Activated naive CD4-positive, alpha-beta T cell treated with anti-CD3 and anti-CD28 coated beads for 36 hours (primary cell): ENCODE measurements at regions not wholly inside any gene's neighbourhood (a gene's known extent, or its start where the extent isn't known, plus 50 kb on each side); places are given as distances from the start of the nearest gene placed in this dataset.
"Not testable (repeated sequence)": the region's sequence is repeated elsewhere in the genome, so short reads cannot be mapped to it uniquely, and the experiment has no call there.

ENCODE experiments used
- CTCF ChIA-PET: fragments of 350-600 bp; sonication (Branson Sonifier 250); formaldehyde crosslinking; loops from one replicate; lab custom pipeline; 2021; ENCODE audit warnings: antibody characterized with exemption; lab: Charles Lee
- DNase-seq: peaks from one replicate; pipeline ENCODE4 v3.0.0-alpha.2; 2020
- H3K27ac Mint-ChIP-seq: one replicate; pipeline ENCODE4 v1.8.0; 2021; ENCODE audit warnings: mild to moderate bottlenecking, mixed read lengths
- H3K27me3 Mint-ChIP-seq: one replicate; pipeline ENCODE4 v1.8.0; 2021; ENCODE audit warnings: low read depth, mixed read lengths
- H3K36me3 Mint-ChIP-seq: one replicate; pipeline ENCODE4 v1.8.0; 2021; ENCODE audit warnings: low read depth, mixed read lengths
- H3K4me1 Mint-ChIP-seq: one replicate; pipeline ENCODE4 v1.8.0; 2021; ENCODE audit warnings: low read depth, mixed read lengths
- H3K4me3 Mint-ChIP-seq: one replicate; pipeline ENCODE4 v1.8.0; 2021; ENCODE audit warnings: mild to moderate bottlenecking, moderate library complexity, mixed read lengths
- H3K9me3 Mint-ChIP-seq: one replicate; pipeline ENCODE4 v1.8.0; 2021; ENCODE audit warnings: mixed read lengths
- intact Hi-C: fragments of 100-400 bp; cut with micrococcal nuclease; formaldehyde crosslinking; loops from one replicate; pipeline ENCODE4 v1.15.1; 2023

- intact Hi-C loops = no loop called here
- Mint-ChIP-seq H3K27me3 (no peaks in the 10 kb centered on the region), H3K9me3 (peaks cover 4% of the 10 kb centered on the region), H3K4me3 (no peak overlapping the region), H3K36me3 (no peaks in the 10 kb centered on the region), H3K27ac (no peak overlapping the region), H3K4me1 (no peaks in the 10 kb centered on the region)
- DNase-seq = no peak
- CTCF ChIA-PET = no interaction called here
Measured at GRCh38 chr4:134518574-134519217, 317.1 kb upstream of the PABPC4L start.

- CTCF ChIA-PET = no interaction called here
- intact Hi-C loops = no loop called here
Measured at GRCh38 chr4:134510544-134510943, 309.0 kb upstream of the PABPC4L start.

DNA sequence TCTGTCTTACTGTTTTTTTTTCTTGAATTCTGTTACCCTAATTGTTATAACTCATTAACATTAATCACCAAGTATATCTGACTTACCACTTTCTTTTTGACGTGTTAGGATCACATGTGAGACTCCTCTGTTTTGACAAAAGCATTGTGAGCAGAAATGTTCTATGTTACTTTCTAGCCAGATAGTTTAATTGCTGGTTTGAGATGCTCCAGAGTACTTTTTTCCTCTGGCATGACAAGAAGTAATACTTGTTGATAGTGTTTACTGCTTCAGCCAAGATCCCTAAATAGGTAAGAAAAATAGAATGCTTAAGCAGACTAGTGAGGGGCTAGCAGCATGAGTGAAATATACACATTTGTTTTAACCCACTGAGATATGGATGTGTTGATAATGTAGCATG lies 303.9 kb upstream of the PABPC4L start:
- Mint-ChIP-seq H3K27ac (no peak overlapping the region), H3K36me3 (no peaks in the 10 kb centered on the region), H3K4me1 (no peaks in the 10 kb centered on the region), H3K9me3 (peaks cover 4% of the 10 kb centered on the region), H3K4me3 (no peak overlapping the region), H3K27me3 (no peaks in the 10 kb centered on the region)
- intact Hi-C loops = no loop called here
- no peak for DNase-seq
- CTCF ChIA-PET = interaction anchor here (0.6 kb wide), 1 partner anchor 19 kb away, joined by 5 read pairs; no protein-coding TSS in a partner anchor

More at GRCh38 chr4:134510544-134510943, 309.0 kb upstream of the PABPC4L start:
- no peaks in the 10 kb centered on the region for H3K27me3 Mint-ChIP-seq
- DNase-seq = no peak
- no peaks in the 10 kb centered on the region for H3K36me3 Mint-ChIP-seq
- H3K27ac Mint-ChIP-seq = no peak overlapping the region
- no peaks in the 10 kb centered on the region for H3K9me3 Mint-ChIP-seq
- no peaks in the 10 kb centered on the region for H3K4me1 Mint-ChIP-seq
- no peak overlapping the region for H3K4me3 Mint-ChIP-seq

GRCh38 chr4:134501973-134502643 lies 300.5 kb upstream of the PABPC4L start:
- Mint-ChIP-seq H3K9me3 (peaks cover 6% of the 10 kb centered on the region), H3K27me3 (no peaks in the 10 kb centered on the region), H3K4me3 (no peak overlapping the region), H3K4me1 (no peaks in the 10 kb centered on the region), H3K36me3 (no peaks in the 10 kb centered on the region), H3K27ac (no peak overlapping the region)
- intact Hi-C loops = no loop called here
- DNase-seq = no peak
- CTCF ChIA-PET = no interaction called here

DNA sequence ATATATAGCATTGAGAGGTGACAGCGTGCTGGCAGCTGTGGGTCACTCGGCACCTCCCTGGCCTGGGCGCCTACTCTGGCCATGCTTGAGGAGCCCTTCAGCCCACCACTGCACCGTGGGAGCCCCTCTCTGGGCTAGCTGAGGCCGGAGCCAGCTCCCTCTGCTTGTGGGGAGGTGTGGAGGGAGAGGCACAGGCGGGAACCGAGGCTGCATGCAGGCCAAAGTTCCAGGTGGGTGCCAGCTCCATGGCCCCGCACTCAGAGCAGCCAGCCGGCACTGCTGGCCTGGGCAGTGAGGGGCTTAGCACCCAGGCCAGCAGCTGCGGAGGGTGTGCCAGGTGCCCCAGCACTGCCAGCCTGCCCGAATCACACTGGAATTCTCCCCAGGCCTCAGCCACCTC lies 299.9 kb upstream of the PABPC4L start:
- H3K9me3 Mint-ChIP-seq, DNase-seq, H3K36me3 Mint-ChIP-seq, CTCF ChIA-PET, intact Hi-C loops, H3K27ac Mint-ChIP-seq, H3K27me3 Mint-ChIP-seq, H3K4me1 Mint-ChIP-seq, H3K4me3 Mint-ChIP-seq: not testable (repeated sequence)

GRCh38 chr4:134499074-134499473 lies 297.5 kb upstream of the PABPC4L start:
- H3K27me3 Mint-ChIP-seq = no peaks in the 10 kb centered on the region
- intact Hi-C loops = no loop called here
- no peaks in the 10 kb centered on the region for H3K4me1 Mint-ChIP-seq
- H3K36me3 Mint-ChIP-seq = no peaks in the 10 kb centered on the region
- H3K4me3 Mint-ChIP-seq = no peak overlapping the region
- H3K9me3 Mint-ChIP-seq = peaks cover 8% of the 10 kb centered on the region
- no peak for DNase-seq
- H3K27ac Mint-ChIP-seq = no peak overlapping the region
- CTCF ChIA-PET = no interaction called here

- H3K9me3 Mint-ChIP-seq = peaks cover 13% of the 10 kb centered on the region
- H3K27me3 Mint-ChIP-seq = no peaks in the 10 kb centered on the region
- no peaks in the 10 kb centered on the region for H3K36me3 Mint-ChIP-seq
- H3K4me1 Mint-ChIP-seq = no peaks in the 10 kb centered on the region
- intact Hi-C loops = no loop called here
- no peak overlapping the region for H3K27ac Mint-ChIP-seq
- no peak overlapping the region for H3K4me3 Mint-ChIP-seq
- DNase-seq = no peak
- CTCF ChIA-PET = interaction anchor here (0.6 kb wide), 1 partner anchor 135 kb away, joined by 6 read pairs; no protein-coding TSS in a partner anchor
Measured at GRCh38 chr4:134490863-134491262, 289.3 kb upstream of the PABPC4L start.

DNA sequence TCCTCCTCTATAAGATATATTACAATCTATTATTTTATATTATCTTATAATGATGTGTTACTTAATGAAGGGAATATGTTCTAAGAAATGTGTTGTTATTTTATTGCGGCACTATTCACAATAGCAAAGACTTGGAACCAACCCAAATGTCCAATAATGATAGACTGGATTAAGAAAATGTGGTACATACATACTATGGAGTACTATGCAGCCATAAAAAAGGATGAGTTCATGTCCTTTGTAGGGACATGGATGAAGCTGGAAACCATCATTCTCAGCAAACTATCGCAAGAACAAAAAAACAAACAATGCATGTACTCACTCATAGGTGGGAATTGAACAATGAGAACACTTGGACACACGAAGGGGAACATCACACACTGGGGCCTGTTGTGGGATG lies 281.9 kb upstream of the PABPC4L start:
- H3K27me3 Mint-ChIP-seq, CTCF ChIA-PET, intact Hi-C loops, H3K4me3 Mint-ChIP-seq, H3K36me3 Mint-ChIP-seq, DNase-seq, H3K27ac Mint-ChIP-seq, H3K4me1 Mint-ChIP-seq, H3K9me3 Mint-ChIP-seq: not testable (repeated sequence)

DNA sequence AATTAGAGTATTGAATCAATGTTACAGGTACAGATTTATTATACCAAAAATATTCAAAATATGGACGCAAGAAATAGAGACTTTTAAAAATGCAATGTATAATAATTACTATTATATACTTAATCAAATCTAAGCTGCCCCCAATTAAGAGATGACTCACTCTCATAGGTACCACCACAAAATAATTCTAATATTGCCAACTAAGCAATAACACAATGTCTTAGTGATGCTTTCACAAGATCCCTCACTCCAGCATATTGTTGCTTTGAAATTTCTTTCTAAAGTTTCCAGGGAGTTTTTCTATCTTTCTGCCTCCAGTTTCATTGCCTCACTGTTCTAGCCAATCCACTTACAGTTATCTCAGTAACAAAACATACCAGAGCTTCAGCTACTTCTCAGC lies 270.0 kb upstream of the PABPC4L start:
- Mint-ChIP-seq H3K27me3 (no peaks in the 10 kb centered on the region), H3K4me3 (no peak overlapping the region), H3K36me3 (no peaks in the 10 kb centered on the region), H3K9me3 (peaks cover 9% of the 10 kb centered on the region), H3K27ac (no peak overlapping the region), H3K4me1 (no peaks in the 10 kb centered on the region)
- CTCF ChIA-PET = no interaction called here
- no peak for DNase-seq
- intact Hi-C loops = no loop called here

DNA sequence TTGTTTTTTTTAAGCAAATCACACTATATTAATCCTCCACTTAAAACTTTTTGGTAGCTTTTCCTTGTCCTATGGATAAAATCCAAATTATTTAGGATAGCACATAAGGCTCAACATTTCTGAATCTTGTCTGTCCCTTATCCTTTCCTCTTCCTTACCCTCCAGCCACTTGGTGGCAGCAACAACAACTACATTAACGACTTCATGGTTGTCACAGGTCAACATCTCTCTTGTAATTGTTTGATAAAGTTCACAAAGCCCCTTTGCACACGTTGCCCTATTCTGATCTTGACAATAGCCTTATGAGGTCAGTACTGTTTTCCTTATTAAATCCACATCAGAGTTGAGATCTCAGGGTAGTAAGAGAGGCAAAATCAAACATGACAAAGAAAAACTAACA lies 269.0 kb upstream of the PABPC4L start:
- Mint-ChIP-seq H3K36me3 (no peaks in the 10 kb centered on the region), H3K27ac (no peak overlapping the region), H3K9me3 (peaks cover 9% of the 10 kb centered on the region), H3K27me3 (no peaks in the 10 kb centered on the region), H3K4me1 (no peaks in the 10 kb centered on the region), H3K4me3 (no peak overlapping the region)
- CTCF ChIA-PET = no interaction called here
- peak; percentile 8 for DNase-seq
- intact Hi-C loops = no loop called here

DNA sequence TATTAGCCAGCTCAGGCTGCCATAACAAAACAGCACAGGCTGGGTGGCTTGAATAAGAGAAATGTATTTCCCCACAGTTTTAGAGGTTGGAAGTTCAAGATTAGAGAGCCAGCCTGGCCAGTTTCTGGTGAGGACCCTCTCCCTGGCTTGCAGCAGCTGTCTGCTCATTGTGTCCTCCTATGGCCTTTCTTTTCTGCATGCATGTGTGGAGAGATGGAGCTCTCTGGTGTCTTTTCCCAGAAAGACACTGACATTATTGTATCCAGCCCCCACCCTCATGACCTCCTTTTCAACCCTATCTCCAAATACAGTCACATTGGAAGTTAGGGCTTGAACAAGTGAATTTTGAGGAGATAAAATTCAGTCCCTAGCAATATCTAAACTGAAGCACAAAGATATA lies 263.8 kb upstream of the PABPC4L start:
- no peak overlapping the region for H3K27ac Mint-ChIP-seq
- no peak for DNase-seq
- CTCF ChIA-PET = no interaction called here
- no peaks in the 10 kb centered on the region for H3K27me3 Mint-ChIP-seq
- no peaks in the 10 kb centered on the region for H3K36me3 Mint-ChIP-seq
- intact Hi-C loops = no loop called here
- H3K4me3 Mint-ChIP-seq = no peak overlapping the region
- peaks cover 4% of the 10 kb centered on the region for H3K9me3 Mint-ChIP-seq
- no peaks in the 10 kb centered on the region for H3K4me1 Mint-ChIP-seq

GRCh38 chr4:134463771-134464170 lies 262.2 kb upstream of the PABPC4L start:
- H3K4me3 Mint-ChIP-seq = no peak overlapping the region
- intact Hi-C loops = no loop called here

DNA sequence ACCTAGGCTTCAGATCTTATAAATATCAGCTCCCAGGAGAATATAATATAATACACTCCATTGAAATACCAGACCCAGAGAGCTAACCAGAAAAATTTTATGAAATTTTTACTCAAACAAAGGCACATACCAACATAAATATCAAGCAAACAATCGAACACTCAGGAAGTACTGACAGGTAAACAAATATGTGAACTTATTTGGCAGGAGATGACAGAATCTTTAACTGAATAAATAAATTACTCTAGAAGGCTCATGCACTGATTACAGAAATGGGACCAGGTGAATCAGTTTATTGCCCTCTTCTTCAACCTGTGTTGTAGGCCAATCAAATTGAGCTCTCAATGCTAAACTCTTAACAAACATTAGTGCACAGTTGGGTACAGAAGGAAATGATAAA lies 225.2 kb upstream of the PABPC4L start:
- intact Hi-C loops = no loop called here
- Mint-ChIP-seq H3K4me3 (no peak overlapping the region), H3K4me1 (no peaks in the 10 kb centered on the region), H3K27me3 (no peaks in the 10 kb centered on the region), H3K36me3 (no peaks in the 10 kb centered on the region), H3K9me3 (no peaks in the 10 kb centered on the region), H3K27ac (no peak overlapping the region)
- no peak for DNase-seq
- CTCF ChIA-PET = no interaction called here

More at GRCh38 chr4:134463771-134464170, 262.2 kb upstream of the PABPC4L start:
- Mint-ChIP-seq H3K36me3 (no peaks in the 10 kb centered on the region), H3K9me3 (peaks cover 12% of the 10 kb centered on the region), H3K4me1 (no peaks in the 10 kb centered on the region), H3K27me3 (no peaks in the 10 kb centered on the region), H3K27ac (no peak overlapping the region)
- no peak for DNase-seq
- CTCF ChIA-PET = no interaction called here
